ENCODE measurements at regions not wholly inside any gene's neighbourhood (a gene's known extent, or its start where the extent isn't known, plus 50 kb on each side); places are given as distances from the start of the nearest gene placed in this dataset.

DNA sequence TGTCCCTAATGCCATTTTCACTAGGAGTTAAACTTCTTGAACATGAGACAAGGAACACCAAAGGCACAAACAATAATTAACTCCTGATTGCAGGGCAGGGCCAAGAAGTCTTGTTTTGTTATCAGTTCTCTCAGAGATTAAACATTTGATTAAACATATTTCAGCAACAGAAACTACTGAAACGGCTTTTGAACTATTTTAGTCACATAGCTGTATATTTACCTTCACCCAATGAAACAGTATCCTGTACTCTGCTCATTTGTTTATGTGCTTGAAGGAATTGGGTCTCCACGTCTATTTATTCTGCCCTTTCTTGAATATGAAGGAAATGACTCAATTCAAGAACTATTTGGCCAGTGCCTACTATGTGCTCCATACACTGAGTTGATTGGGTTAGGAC lies 51.3 kb upstream of the PTCSC3 start:
- no peak overlapping the region for H3K27ac ChIP-seq
- ChIA-PET CTCF (interaction anchor here (0.9 to 1.7 kb wide), 2 partner anchors 21 to 157 kb away, joined by 3 read pairs; no protein-coding TSS in a partner anchor), POLR2A (ENCODE audit: low non-redundant PET) (no interaction called here)
- DNase-seq (ENCODE audit: low spot score) = no peak
- TF ChIP-seq, protein P1, sequence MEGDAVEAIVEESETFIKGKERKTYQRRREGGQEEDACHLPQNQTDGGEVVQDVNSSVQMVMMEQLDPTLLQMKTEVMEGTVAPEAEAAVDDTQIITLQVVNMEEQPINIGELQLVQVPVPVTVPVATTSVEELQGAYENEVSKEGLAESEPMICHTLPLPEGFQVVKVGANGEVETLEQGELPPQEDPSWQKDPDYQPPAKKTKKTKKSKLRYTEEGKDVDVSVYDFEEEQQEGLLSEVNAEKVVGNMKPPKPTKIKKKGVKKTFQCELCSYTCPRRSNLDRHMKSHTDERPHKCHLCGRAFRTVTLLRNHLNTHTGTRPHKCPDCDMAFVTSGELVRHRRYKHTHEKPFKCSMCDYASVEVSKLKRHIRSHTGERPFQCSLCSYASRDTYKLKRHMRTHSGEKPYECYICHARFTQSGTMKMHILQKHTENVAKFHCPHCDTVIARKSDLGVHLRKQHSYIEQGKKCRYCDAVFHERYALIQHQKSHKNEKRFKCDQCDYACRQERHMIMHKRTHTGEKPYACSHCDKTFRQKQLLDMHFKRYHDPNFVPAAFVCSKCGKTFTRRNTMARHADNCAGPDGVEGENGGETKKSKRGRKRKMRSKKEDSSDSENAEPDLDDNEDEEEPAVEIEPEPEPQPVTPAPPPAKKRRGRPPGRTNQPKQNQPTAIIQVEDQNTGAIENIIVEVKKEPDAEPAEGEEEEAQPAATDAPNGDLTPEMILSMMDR (conservative IDR thresholded peaks at IDR 0.05; ENCODE audit: low read depth) = no peak

DNA sequence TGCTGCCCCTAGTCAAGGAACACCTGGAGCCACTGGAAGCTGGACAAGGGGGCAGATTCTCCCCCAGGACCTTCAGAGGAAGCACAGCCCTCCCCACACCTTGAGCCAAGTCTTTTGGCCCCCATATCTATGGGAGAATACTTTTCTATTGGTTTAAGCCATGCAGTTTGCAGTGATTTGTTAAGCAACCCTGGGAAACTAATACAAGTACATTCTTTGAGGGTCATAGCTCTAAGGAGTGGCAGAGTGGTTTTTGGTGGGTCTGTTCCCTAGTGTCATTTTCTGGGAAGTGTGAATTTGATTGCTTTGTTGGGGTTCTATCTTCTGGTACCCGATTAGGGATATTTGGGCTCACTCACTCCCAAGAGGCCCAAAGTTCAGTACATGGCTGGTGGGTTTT lies 50.8 kb upstream of the PTCSC3 start:
- DNase-seq (ENCODE audit: low spot score) = no peak
- ChIA-PET CTCF (interaction anchor here (0.9 to 1.7 kb wide), 2 partner anchors 21 to 157 kb away, joined by 3 read pairs; no protein-coding TSS in a partner anchor), POLR2A (ENCODE audit: low non-redundant PET) (no interaction called here)
- TF ChIP-seq, protein P1 (conservative IDR thresholded peaks at IDR 0.05; ENCODE audit: low read depth) = no peak
- H3K27ac ChIP-seq = no peak overlapping the region
